Stimulated activated CD4-positive, alpha-beta T cell treated with anti-CD3 and anti-CD28 coated beads, Interleukin-12 subunit alpha, Interleukin-12 subunit beta, amount 100 ng/mL, for 24 hours (primary cell): ENCODE measurements at regions not wholly inside any gene's neighbourhood (a gene's known extent, or its start where the extent isn't known, plus 50 kb on each side); places are given as distances from the start of the nearest gene placed in this dataset.
"Not testable (repeated sequence)": the region's sequence is repeated elsewhere in the genome, so short reads cannot be mapped to it uniquely, and the experiment has no call there.

Experiments
- DNase-seq, 2 experiments: peaks; one replicate each; pipeline ENCODE4 v3.0.0-alpha.2; 2020; ENCODE audit warnings: low read depth in 2 of 2

- no peak for DNase-seq
Observed at GRCh38 chr5:72692651-72693442, 123.6 kb upstream of the TNPO1 start.

- no peak for DNase-seq
Observed at GRCh38 chr5:72692231-72692637, 124.2 kb upstream of the TNPO1 start.

GRCh38 chr5:72691751-72692150 is 124.7 kb upstream of the TNPO1 start:
- no peak for DNase-seq

GRCh38 chr5:72688916-72689315 is 127.5 kb upstream of the TNPO1 start:
- DNase-seq = no peak

- DNase-seq = no peak
Observed at GRCh38 chr5:72687288-72687687, 129.2 kb upstream of the TNPO1 start.

GRCh38 chr5:72682561-72682960 is 133.9 kb upstream of the TNPO1 start:
- no peak for DNase-seq

GRCh38 chr5:72681781-72682180 is 134.7 kb upstream of the TNPO1 start:
- DNase-seq = no peak

- no peak for DNase-seq
Observed at GRCh38 chr5:72677447-72677846, 139.0 kb upstream of the TNPO1 start.

- not testable (repeated sequence) for DNase-seq
Observed at GRCh38 chr5:72676831-72677230, 139.6 kb upstream of the TNPO1 start.

GRCh38 chr5:72673623-72674022 is 142.8 kb upstream of the TNPO1 start:
- DNase-seq = no peak

GRCh38 chr5:72673180-72673579 is 143.3 kb upstream of the TNPO1 start:
- DNase-seq = no peak

- no peak for DNase-seq
Observed at GRCh38 chr5:72667708-72668107, 148.8 kb upstream of the TNPO1 start.

GRCh38 chr5:72662936-72663335 is 153.5 kb upstream of the TNPO1 start:
- DNase-seq = no peak

GRCh38 chr5:72662305-72662704 is 154.2 kb upstream of the TNPO1 start:
- no peak for DNase-seq

- DNase-seq = no peak
Observed at GRCh38 chr5:72661405-72661804, 154.2 kb upstream of the ZNF366 start.

- no peak for DNase-seq
Observed at GRCh38 chr5:72659726-72660125, 152.5 kb upstream of the ZNF366 start.

- no peak for DNase-seq
Observed at GRCh38 chr5:72658761-72659540, 151.7 kb upstream of the ZNF366 start.

- no peak for DNase-seq
Observed at GRCh38 chr5:72658161-72658560, 151.0 kb upstream of the ZNF366 start.

GRCh38 chr5:72656756-72657513 is 149.7 kb upstream of the ZNF366 start:
- no peak for DNase-seq

- no peak for DNase-seq
Observed at GRCh38 chr5:72656331-72656730, 149.1 kb upstream of the ZNF366 start.

GRCh38 chr5:72654231-72654630 is 147.0 kb upstream of the ZNF366 start:
- DNase-seq = no peak

- DNase-seq = no peak
Observed at GRCh38 chr5:72653586-72653985, 146.4 kb upstream of the ZNF366 start.
